GM12878 (cell line): ENCODE measurements at regions not wholly inside any gene's neighbourhood (a gene's known extent, or its start where the extent isn't known, plus 50 kb on each side); places are given as distances from the start of the nearest gene placed in this dataset.

Source experiments
- ATAC-seq: fragments of 200-7000 bp; cut with Tn5 transposase; 3 replicates; pipeline ENCODE4 v1.9.1; 2020; ENCODE audit warnings: mild to moderate bottlenecking, moderate library complexity
- BruUV-seq: library from RNA; stranded (reverse); fragments of 400-500 nt; replicated peaks from 2 replicates; lab custom pipeline; 2021; lab: Mats Ljungman, UMichigan
- CTCF ChIA-PET: fragments of 300-600 bp; sonication (Branson Sonifier 250); formaldehyde crosslinking; extraction: SDS; loops from one replicate; lab custom pipeline; 2021; ENCODE audit warnings: inconsistent platforms; lab: Yijun Ruan, JAX
- POLR2A ChIA-PET: fragments of 350-600 bp; formaldehyde crosslinking; extraction: SDS; loops from one replicate; lab custom pipeline; 2021; ENCODE audit warnings: inconsistent platforms; lab: Charles Lee
- RAD21 ChIA-PET: fragments of 300-600 bp; sonication (Branson Sonifier 250); formaldehyde crosslinking; loops from one replicate; lab custom pipeline; 2023; ENCODE audit warnings: antibody characterized with exemption; ENCODE audit not compliant: unreplicated experiment; lab: Charles Lee
- SMC1A ChIA-PET: fragments of 300-600 bp; sonication (Branson Sonifier 250); formaldehyde crosslinking; loops from one replicate; lab custom pipeline; 2023; ENCODE audit not compliant: unreplicated experiment, uncharacterized antibody; lab: Charles Lee
- DNase-seq: peaks from one replicate; pipeline ENCODE4 v3.0.0-alpha.2; 2011; ENCODE audit warnings: low read depth, low spot score
- FAIRE-seq: peaks from 3 replicates; lab custom pipeline; 2011; peaks lifted over from hg19 to GRCh38; lab: Jason Lieb, UNC
- H2AFZ ChIP-seq: 2 replicates; pipeline ENCODE4 v1.6.0; 2011; ENCODE audit warnings: low read depth, low read length, control low read depth; ENCODE audit not compliant: control insufficient read depth
- H3K27ac ChIP-seq: 2 replicates; pipeline ENCODE4 v1.5.1; 2011; ENCODE audit warnings: control low read depth; ENCODE audit not compliant: control insufficient read depth, insufficient read depth
- H3K27me3 ChIP-seq, 2 experiments: replicated peaks in 1 of 2; 2 replicates each; pipeline versions ENCODE4 v1.6.0 to v1.6.1; 2011; ENCODE audit warnings: low read length in 1 of 2; ENCODE audit not compliant: control insufficient read depth in 2 of 2, insufficient read depth in 2 of 2
- H3K36me3 ChIP-seq, 2 experiments: 2 replicates each; pipeline ENCODE4 v1.5.1; 2011; ENCODE audit warnings: low read length in 1 of 2; ENCODE audit not compliant: control insufficient read depth in 2 of 2, insufficient read depth in 2 of 2
- H3K4me1 ChIP-seq: 2 replicates; pipeline ENCODE4 v1.6.1; 2011; ENCODE audit warnings: mild to moderate bottlenecking, low read length, moderate library complexity, mixed read lengths; ENCODE audit not compliant: control insufficient read depth, insufficient read depth
- H3K4me2 ChIP-seq: 2 replicates; pipeline ENCODE4 v1.6.0; 2011; ENCODE audit warnings: control low read depth; ENCODE audit not compliant: control insufficient read depth, insufficient read depth
- H3K4me3 ChIP-seq: fragments of 200-600 bp; sonication (generic); 2 replicates; pipeline ENCODE4 v1.5.1; 2016
- H3K79me2 ChIP-seq: 2 replicates; pipeline ENCODE4 v1.6.0; 2011; ENCODE audit warnings: low read length; ENCODE audit not compliant: control insufficient read depth, insufficient read depth
- H3K9ac ChIP-seq: 2 replicates; pipeline ENCODE4 v1.8.0; 2011; ENCODE audit warnings: low read length, control low read depth, mixed read lengths; ENCODE audit not compliant: control insufficient read depth, insufficient read depth
- H3K9me3 ChIP-seq: replicated peaks from 3 replicates; pipeline ENCODE4 v1.5.1; 2011; ENCODE audit warnings: mild to moderate bottlenecking, low read length; ENCODE audit not compliant: control insufficient read depth, insufficient read depth
- H4K20me1 ChIP-seq: 2 replicates; pipeline ENCODE4 v1.6.0; 2011; ENCODE audit not compliant: control insufficient read depth, insufficient read depth
- CHD4 ChIP-seq: fragments of 200-600 bp; sonication (generic); IDR thresholded peaks from 2 replicates; pipeline ENCODE4 v1.6.1; 2016; ENCODE audit warnings: mild to moderate bottlenecking
- CREB1 ChIP-seq: IDR thresholded peaks from 2 replicates; pipeline ENCODE4 v1.6.1; 2012; ENCODE audit warnings: low read depth, mild to moderate bottlenecking, inconsistent platforms
- EGR1 ChIP-seq, 2 experiments: IDR thresholded peaks; 1 replicate in 1 of 2; 2 replicates in 1 of 2; pipeline ENCODE4 v1.6.1; 2011 to 2012; ENCODE audit warnings: low read depth in 2 of 2, low read length in 2 of 2, borderline replicate concordance in 1 of 2, mild to moderate bottlenecking in 1 of 2, moderate library complexity in 1 of 2
- HDAC2 ChIP-seq: fragments of 200-600 bp; sonication (generic); IDR thresholded peaks from 2 replicates; pipeline ENCODE4 v1.6.1; 2017
- HDGF ChIP-seq: fragments of 450-650 bp; IDR thresholded peaks from 2 replicates; pipeline ENCODE4 v1.6.1; 2016; ENCODE audit warnings: antibody characterized with exemption
- JUND ChIP-seq: IDR thresholded peaks from 2 replicates; pipeline ENCODE4 v1.6.1; 2012; ENCODE audit warnings: low read depth, mild to moderate bottlenecking, low read length, improper control_type of control experiment, moderate library complexity
- MXI1 ChIP-seq: fragments of 150-350 bp; IDR thresholded peaks from 2 replicates; pipeline ENCODE4 v1.6.1; 2011; ENCODE audit warnings: low read depth, mild to moderate bottlenecking, inconsistent platforms, low read length, improper control_type of control experiment
- MYC ChIP-seq: IDR thresholded peaks from 2 replicates; pipeline ENCODE4 v1.6.1; 2011; ENCODE audit warnings: mild to moderate bottlenecking, low read length, moderate library complexity, inconsistent platforms; ENCODE audit not compliant: insufficient read depth, insufficient replicate concordance, insufficient read length, severe bottlenecking
- NRF1 ChIP-seq: conservative IDR thresholded peaks from 2 replicates; pipeline ENCODE4 v1.6.1; 2011; ENCODE audit warnings: mild to moderate bottlenecking, low read depth, low read length, improper control_type of control experiment
- SMAD5 ChIP-seq: IDR thresholded peaks from 2 replicates; pipeline ENCODE4 v1.6.1; 2016; ENCODE audit warnings: antibody characterized with exemption, low read depth
- SREBF1 ChIP-seq: IDR thresholded peaks from 2 replicates; pipeline ENCODE4 v1.6.1; 2012; ENCODE audit warnings: mild to moderate bottlenecking, low read length
- ZNF207 ChIP-seq: fragments of 450-650 bp; IDR thresholded peaks from 2 replicates; pipeline ENCODE4 v1.6.1; 2014; ENCODE audit warnings: antibody characterized with exemption, mild to moderate bottlenecking, borderline replicate concordance
- WGBS: methylation state at CpG from one replicate; pipeline ENCODE4 v1.1.6; 2016; ENCODE audit warnings: low lambda C conversion rate; ENCODE audit not compliant: insufficient replicate concordance, insufficient coverage; ENCODE audit errors: missing lambda C conversion rate; 5-methylcytosine and 5-hydroxymethylcytosine counted together
- in situ Hi-C: fragments of 300-500 bp; cut with MboI; formaldehyde crosslinking; loops from 9 replicates; pipeline ENCODE4 v1.14.3; 2018; ENCODE audit warnings: mixed read lengths
- intact Hi-C: fragments of 100-400 bp; cut with micrococcal nuclease; formaldehyde crosslinking; loops from one replicate; pipeline ENCODE4 v1.14.2; 2022; ENCODE audit not compliant: unreplicated experiment
- TF ChIP-seq, protein P1 (sequence below): IDR thresholded peaks from 2 replicates; pipeline ENCODE4 v1.6.1; 2011; ENCODE audit warnings: borderline replicate concordance, low read depth, mild to moderate bottlenecking, moderate library complexity, low read length; ENCODE audit not compliant: insufficient read depth, poor library complexity, severe bottlenecking
- TF ChIP-seq, protein P2 (sequence below): fragments of 150-350 bp; IDR thresholded peaks from 2 replicates; pipeline ENCODE4 v1.6.1; 2014; ENCODE audit warnings: mild to moderate bottlenecking, low read depth, low read length
- TF ChIP-seq, protein P3 (sequence below): IDR thresholded peaks from 2 replicates; pipeline ENCODE4 v1.6.1; 2011; ENCODE audit warnings: low read depth, low read length, improper control_type of control experiment, borderline replicate concordance

DNA sequence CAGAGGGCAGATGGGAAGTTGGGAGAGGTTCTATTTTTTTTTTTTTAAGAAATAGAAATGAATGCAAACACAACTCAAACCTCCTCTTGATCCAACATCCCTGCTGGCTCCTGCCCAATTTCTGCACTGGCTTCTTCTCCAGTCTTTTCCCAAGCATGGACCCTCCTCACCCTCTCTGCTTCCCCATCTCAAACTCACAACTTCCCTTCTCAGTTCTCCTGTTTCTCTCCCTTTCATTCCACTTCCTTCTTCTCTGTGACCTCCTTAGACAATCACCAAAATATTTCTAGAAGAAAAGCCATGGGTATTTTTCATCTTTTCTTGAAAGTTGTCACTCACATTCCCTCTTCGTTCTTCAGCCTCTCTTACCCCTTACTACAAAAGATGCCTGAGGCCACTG lies 85.2 kb upstream of the VPREB1 start (continued):
- TF ChIP-seq, protein P1, sequence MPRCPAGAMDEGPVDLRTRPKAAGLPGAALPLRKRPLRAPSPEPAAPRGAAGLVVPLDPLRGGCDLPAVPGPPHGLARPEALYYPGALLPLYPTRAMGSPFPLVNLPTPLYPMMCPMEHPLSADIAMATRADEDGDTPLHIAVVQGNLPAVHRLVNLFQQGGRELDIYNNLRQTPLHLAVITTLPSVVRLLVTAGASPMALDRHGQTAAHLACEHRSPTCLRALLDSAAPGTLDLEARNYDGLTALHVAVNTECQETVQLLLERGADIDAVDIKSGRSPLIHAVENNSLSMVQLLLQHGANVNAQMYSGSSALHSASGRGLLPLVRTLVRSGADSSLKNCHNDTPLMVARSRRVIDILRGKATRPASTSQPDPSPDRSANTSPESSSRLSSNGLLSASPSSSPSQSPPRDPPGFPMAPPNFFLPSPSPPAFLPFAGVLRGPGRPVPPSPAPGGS = no peak

DNA sequence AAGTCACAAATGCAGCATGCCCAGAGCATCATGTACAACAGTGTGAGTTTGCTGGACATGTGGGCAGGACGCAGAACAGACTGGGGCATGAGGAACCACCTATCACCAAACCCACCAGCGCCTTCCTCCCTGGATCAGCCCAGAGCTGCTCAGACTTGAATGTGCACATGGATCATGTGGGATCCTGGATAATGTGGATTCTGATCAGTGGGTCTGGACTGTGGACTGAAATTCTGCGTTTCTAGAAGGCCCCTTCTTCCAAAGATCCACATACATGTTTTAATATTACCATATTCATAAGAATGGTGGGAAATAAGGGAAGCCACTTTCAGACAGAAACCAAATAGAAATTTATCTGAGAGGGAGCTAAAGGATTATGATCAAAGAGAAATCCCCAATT lies 85.6 kb upstream of the VPREB1 start:
- peaks cover 20% of the 10 kb centered on the region for H3K4me1 ChIP-seq
- SMC1A ChIA-PET = interaction anchor here (0.6 to 3.9 kb wide), 12 partner anchors 9 to 974 kb away, joined by 3 to 47 read pairs (median 6); no protein-coding TSS in a partner anchor

More for the DNA sequence above, 85.6 kb upstream of the VPREB1 start:
- ChIA-PET POLR2A (interaction anchor here (0.7 to 2.0 kb wide), 2 partner anchors 20 to 128 kb away, joined by 3 to 6 read pairs; no protein-coding TSS in a partner anchor), RAD21 (interaction anchor here (0.7 to 3.7 kb wide), 9 partner anchors 8 to 798 kb away, joined by 3 to 34 read pairs (median 15); no protein-coding TSS in a partner anchor), CTCF (interaction anchor here (1.0 to 3.9 kb wide), 11 partner anchors 10 to 798 kb away, joined by 3 to 75 read pairs (median 30); no protein-coding TSS in a partner anchor)
- no peak for FAIRE-seq
- no peak overlapping the region for H2AFZ ChIP-seq
- no peaks in the 10 kb centered on the region for H3K9me3 ChIP-seq
- TF ChIP-seq CREB1 = no peak
- TF ChIP-seq EGR1 (IDR thresholded peaks at IDR 0.05; ENCODE audit: borderline replicate concordance in 1 of 2, low read depth in 2 of 2, low read length in 2 of 2) = no peak
- no peak for TF ChIP-seq MXI1
- no peak for TF ChIP-seq HDAC2
- TF ChIP-seq NRF1 = no peak
- TF ChIP-seq MYC = no peak
- TF ChIP-seq, protein P2, sequence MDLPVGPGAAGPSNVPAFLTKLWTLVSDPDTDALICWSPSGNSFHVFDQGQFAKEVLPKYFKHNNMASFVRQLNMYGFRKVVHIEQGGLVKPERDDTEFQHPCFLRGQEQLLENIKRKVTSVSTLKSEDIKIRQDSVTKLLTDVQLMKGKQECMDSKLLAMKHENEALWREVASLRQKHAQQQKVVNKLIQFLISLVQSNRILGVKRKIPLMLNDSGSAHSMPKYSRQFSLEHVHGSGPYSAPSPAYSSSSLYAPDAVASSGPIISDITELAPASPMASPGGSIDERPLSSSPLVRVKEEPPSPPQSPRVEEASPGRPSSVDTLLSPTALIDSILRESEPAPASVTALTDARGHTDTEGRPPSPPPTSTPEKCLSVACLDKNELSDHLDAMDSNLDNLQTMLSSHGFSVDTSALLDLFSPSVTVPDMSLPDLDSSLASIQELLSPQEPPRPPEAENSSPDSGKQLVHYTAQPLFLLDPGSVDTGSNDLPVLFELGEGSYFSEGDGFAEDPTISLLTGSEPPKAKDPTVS = no peak
- TF ChIP-seq SREBF1 = no peak
- no peak for TF ChIP-seq JUND
- no peak for TF ChIP-seq HDGF
- TF ChIP-seq ZNF207 = no peak
- TF ChIP-seq, protein P3, sequence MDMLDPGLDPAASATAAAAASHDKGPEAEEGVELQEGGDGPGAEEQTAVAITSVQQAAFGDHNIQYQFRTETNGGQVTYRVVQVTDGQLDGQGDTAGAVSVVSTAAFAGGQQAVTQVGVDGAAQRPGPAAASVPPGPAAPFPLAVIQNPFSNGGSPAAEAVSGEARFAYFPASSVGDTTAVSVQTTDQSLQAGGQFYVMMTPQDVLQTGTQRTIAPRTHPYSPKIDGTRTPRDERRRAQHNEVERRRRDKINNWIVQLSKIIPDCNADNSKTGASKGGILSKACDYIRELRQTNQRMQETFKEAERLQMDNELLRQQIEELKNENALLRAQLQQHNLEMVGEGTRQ = no peak
- TF ChIP-seq CHD4 = no peak
- TF ChIP-seq SMAD5 = no peak
- BruUV-seq = no TSS peak
- H3K36me3 ChIP-seq = no peaks in the 10 kb centered on the region
- no peak for ATAC-seq
- H3K27me3 ChIP-seq = no peaks in the 10 kb centered on the region
- no peaks in the 10 kb centered on the region for H3K79me2 ChIP-seq
- no peaks in the 10 kb centered on the region for H4K20me1 ChIP-seq
- no peak overlapping the region for H3K4me3 ChIP-seq
- no peak overlapping the region for H3K27ac ChIP-seq
- intact Hi-C loops = loop anchor here (5.0 kb wide), 1 partner anchor 97 kb away; no protein-coding TSS in a partner anchor
- no peak overlapping the region for H3K9ac ChIP-seq
- no peak for DNase-seq
- WGBS = 64% methylated on average over 3 of the region's 3 CpGs
- no peak overlapping the region for H3K4me2 ChIP-seq
- in situ Hi-C loops = loop anchor here (5.0 to 10.0 kb wide), 3 partner anchors 38 to 796 kb away; no protein-coding TSS in a partner anchor
